ENCODE measurements at regions not wholly inside any gene's neighbourhood (a gene's known extent, or its start where the extent isn't known, plus 50 kb on each side); places are given as distances from the start of the nearest gene placed in this dataset.

DNA sequence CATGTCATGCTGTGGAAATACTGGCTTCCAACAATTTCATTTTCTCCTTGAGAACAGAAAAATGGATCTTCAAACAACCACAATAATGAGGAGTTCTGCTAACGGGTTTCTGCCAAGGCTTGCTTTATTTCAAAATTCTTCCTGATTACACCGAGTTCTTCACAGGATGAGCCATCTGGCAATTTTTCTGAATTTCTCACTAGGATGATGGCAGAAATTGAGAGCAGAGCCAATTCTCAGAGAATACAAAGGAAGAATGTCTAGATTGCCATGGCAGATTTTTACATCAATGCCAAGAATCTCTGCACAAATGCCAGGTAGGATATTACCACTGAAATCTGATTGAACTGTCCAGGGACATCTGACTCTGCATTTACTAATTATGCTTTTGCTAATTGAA, 619.0 kb upstream of the CHRM3 start:
- no peak for DNase-seq (ENCODE audit: insufficient read length, low spot score, missing footprints)
- Histone ChIP-seq H3K4me2 (ENCODE audit: insufficient read depth, low read length) (no peak overlapping the region), H3K9me3 (ENCODE audit: low read depth, low read length) (peaks cover 6% of the 10 kb centered on the region), H3K4me1 (ENCODE audit: insufficient read depth, low read length) (peaks cover 7% of the 10 kb centered on the region), H3K27me3 (ENCODE audit: insufficient read depth, low read length) (no peaks in the 10 kb centered on the region), H3K36me3 (ENCODE audit: insufficient read depth, low read length) (no peaks in the 10 kb centered on the region), H3K4me3 (ENCODE audit: insufficient read depth, low read length) (no peak overlapping the region), H4K20me1 (ENCODE audit: insufficient read depth, low read length) (no peaks in the 10 kb centered on the region), H3K27ac (ENCODE audit: low read depth, low read length) (no peak overlapping the region), H2AFZ (ENCODE audit: low read length) (no peak overlapping the region), H3K79me2 (ENCODE audit: insufficient read depth, low read length) (no peaks in the 10 kb centered on the region)
- TF ChIP-seq CTCF (IDR thresholded peaks at IDR 0.05; ENCODE audit: extremely low read depth, low read depth, low read length), result no peak

DNA sequence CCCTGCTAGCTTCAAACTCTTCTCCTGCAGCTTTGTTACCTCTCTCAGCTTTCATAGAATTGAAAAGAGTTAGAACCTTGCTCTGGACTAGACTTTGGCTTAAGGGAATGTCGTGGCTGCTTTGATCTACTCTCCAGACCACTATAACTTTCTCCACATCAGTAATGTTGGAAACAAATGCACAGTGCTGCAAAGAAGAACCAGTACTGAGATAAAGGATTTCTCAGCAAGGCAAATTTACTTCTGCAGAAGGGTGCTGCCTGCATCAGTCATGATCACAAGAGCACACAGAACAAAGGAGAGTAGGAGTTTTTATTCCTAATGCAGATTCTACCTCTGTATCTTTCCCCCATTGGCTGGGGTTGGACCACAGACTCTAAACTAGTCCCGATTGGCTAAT, 621.6 kb upstream of the CHRM3 start:
- no peak overlapping the region for H3K4me3 ChIP-seq (ENCODE audit: insufficient read depth, low read length)
- no peaks in the 10 kb centered on the region for H3K36me3 ChIP-seq (ENCODE audit: insufficient read depth, low read length)
- no peak overlapping the region for H3K4me2 ChIP-seq (ENCODE audit: insufficient read depth, low read length)
- H3K9me3 ChIP-seq (ENCODE audit: low read depth, low read length), result peaks cover 6% of the 10 kb centered on the region
- H3K27me3 ChIP-seq (ENCODE audit: insufficient read depth, low read length), result no peaks in the 10 kb centered on the region
- TF ChIP-seq CTCF (IDR thresholded peaks at IDR 0.05; ENCODE audit: extremely low read depth, low read depth, low read length), result no peak
- no peak overlapping the region for H2AFZ ChIP-seq (ENCODE audit: low read length)
- no peaks in the 10 kb centered on the region for H3K79me2 ChIP-seq (ENCODE audit: insufficient read depth, low read length)
- no peak overlapping the region for H3K27ac ChIP-seq (ENCODE audit: low read depth, low read length)
- DNase-seq (ENCODE audit: insufficient read length, low spot score, missing footprints), result no peak
- no peaks in the 10 kb centered on the region for H3K4me1 ChIP-seq (ENCODE audit: insufficient read depth, low read length)
- H4K20me1 ChIP-seq (ENCODE audit: insufficient read depth, low read length), result no peaks in the 10 kb centered on the region

GRCh38 chr1:238753252-238753651, 633.1 kb upstream of the CHRM3 start:
- Histone ChIP-seq H3K4me3 (ENCODE audit: insufficient read depth, low read length) (no peak overlapping the region), H4K20me1 (ENCODE audit: insufficient read depth, low read length) (no peaks in the 10 kb centered on the region), H3K4me1 (ENCODE audit: insufficient read depth, low read length) (peaks cover 7% of the 10 kb centered on the region), H3K79me2 (ENCODE audit: insufficient read depth, low read length) (no peaks in the 10 kb centered on the region), H3K36me3 (ENCODE audit: insufficient read depth, low read length) (no peaks in the 10 kb centered on the region), H3K27ac (ENCODE audit: low read depth, low read length) (no peak overlapping the region), H2AFZ (ENCODE audit: low read length) (peak overlapping the region; percentile 16), H3K27me3 (ENCODE audit: insufficient read depth, low read length) (no peaks in the 10 kb centered on the region), H3K4me2 (ENCODE audit: insufficient read depth, low read length) (no peak overlapping the region), H3K9me3 (ENCODE audit: low read depth, low read length) (no peaks in the 10 kb centered on the region)
- TF ChIP-seq CTCF (IDR thresholded peaks at IDR 0.05; ENCODE audit: extremely low read depth, low read depth, low read length), result no peak
- no peak for DNase-seq (ENCODE audit: insufficient read length, low spot score, missing footprints)

GRCh38 chr1:238752327-238752726, 634.0 kb upstream of the CHRM3 start:
- H3K36me3 ChIP-seq (ENCODE audit: insufficient read depth, low read length), result no peaks in the 10 kb centered on the region
- H3K27ac ChIP-seq (ENCODE audit: low read depth, low read length), result no peak overlapping the region
- no peak overlapping the region for H2AFZ ChIP-seq (ENCODE audit: low read length)
- H3K4me3 ChIP-seq (ENCODE audit: insufficient read depth, low read length), result no peak overlapping the region
- H3K4me1 ChIP-seq (ENCODE audit: insufficient read depth, low read length), result peaks cover 7% of the 10 kb centered on the region
- no peak for DNase-seq (ENCODE audit: insufficient read length, low spot score, missing footprints)
- no peaks in the 10 kb centered on the region for H3K27me3 ChIP-seq (ENCODE audit: insufficient read depth, low read length)
- no peaks in the 10 kb centered on the region for H4K20me1 ChIP-seq (ENCODE audit: insufficient read depth, low read length)
- no peaks in the 10 kb centered on the region for H3K79me2 ChIP-seq (ENCODE audit: insufficient read depth, low read length)
- TF ChIP-seq CTCF (IDR thresholded peaks at IDR 0.05; ENCODE audit: extremely low read depth, low read depth, low read length), result no peak
- no peaks in the 10 kb centered on the region for H3K9me3 ChIP-seq (ENCODE audit: low read depth, low read length)
- H3K4me2 ChIP-seq (ENCODE audit: insufficient read depth, low read length), result peak overlapping the region; percentile 23
